ENCODE measurements at regions not wholly inside any gene's neighbourhood (a gene's known extent, or its start where the extent isn't known, plus 50 kb on each side); places are given as distances from the start of the nearest gene placed in this dataset.

- H3K36me3 ChIP-seq = no peaks in the 10 kb centered on the region
- peaks cover 0 to 16% (median 0%) of the 10 kb centered on the region in 11 donors for H3K9me3 ChIP-seq
- ATAC-seq (no peak), DNase-seq (no peak)
- no peak for TF ChIP-seq CTCF (IDR thresholded peaks at IDR 0.05)
- no peaks in the 10 kb centered on the region for H3K4me1 ChIP-seq
- intact Hi-C loops (cut with DNase I) = no loop called here
- 75 to 88% methylated on average over 2 of the region's 2 CpGs for WGBS, 2 donors
- no peak overlapping the region for H3K27ac ChIP-seq
- no peaks in the 10 kb centered on the region for H3K27me3 ChIP-seq
- H3K4me3 ChIP-seq = no peak overlapping the region
Observed at GRCh38 chr4:103902730-103903129, 182.9 kb upstream of the TACR3 start.

- Histone ChIP-seq H3K9me3 (peaks cover 0 to 32% (median 0%) of the 10 kb centered on the region in 11 donors), H3K27me3 (no peaks in the 10 kb centered on the region), H3K4me1 (no peaks in the 10 kb centered on the region), H3K27ac (no peak overlapping the region), H3K4me3 (no peak overlapping the region), H3K36me3 (no peaks in the 10 kb centered on the region)
- no peak for DNase-seq
- intact Hi-C loops (cut with DNase I) = no loop called here
- TF ChIP-seq CTCF (IDR thresholded peaks at IDR 0.05) = no peak
- ATAC-seq = no peak
Observed at GRCh38 chr4:103895876-103896465, 176.2 kb upstream of the TACR3 start.

GRCh38 chr4:103892586-103892985 lies 172.8 kb upstream of the TACR3 start:
- WGBS, 2 donors = 86 to 87% methylated on average over 3 of the region's 3 CpGs
- intact Hi-C loops (cut with DNase I) = no loop called here
- ATAC-seq = no peak

GRCh38 chr4:103887191-103887590 lies 167.4 kb upstream of the TACR3 start:
- H3K9me3 ChIP-seq = no peaks in the 10 kb centered on the region
- DNase-seq (no peak), ATAC-seq (no peak)
- no peak overlapping the region for H3K4me3 ChIP-seq
- TF ChIP-seq CTCF (IDR thresholded peaks at IDR 0.05) = no peak
- H3K36me3 ChIP-seq = no peaks in the 10 kb centered on the region
- no peaks in the 10 kb centered on the region for H3K4me1 ChIP-seq
- no peak overlapping the region for H3K27ac ChIP-seq
- intact Hi-C loops (cut with DNase I) = no loop called here
- H3K27me3 ChIP-seq = no peaks in the 10 kb centered on the region
- whole genome bisulfite sequencing, 2 donors = 68 to 75% methylated on average over 1 of the region's 1 CpG

More at GRCh38 chr4:103892586-103892985, 172.8 kb upstream of the TACR3 start:
- no peak for TF ChIP-seq CTCF (IDR thresholded peaks at IDR 0.05)
- Histone ChIP-seq H3K36me3 (no peaks in the 10 kb centered on the region), H3K27ac (no peak overlapping the region), H3K27me3 (no peaks in the 10 kb centered on the region), H3K9me3 (peaks cover 0 to 21% (median 0%) of the 10 kb centered on the region in 11 donors), H3K4me1 (no peaks in the 10 kb centered on the region), H3K4me3 (no peak overlapping the region)
- DNase-seq = no peak

Measured in heart right ventricle (tissue), 16 donors.